ENCODE measurements at regions not wholly inside any gene's neighbourhood (a gene's known extent, or its start where the extent isn't known, plus 50 kb on each side); places are given as distances from the start of the nearest gene placed in this dataset.
"Not testable (repeated sequence)": the region's sequence is repeated elsewhere in the genome, so short reads cannot be mapped to it uniquely, and the experiment has no call there.

- TF ChIP-seq POLR2A (IDR thresholded peaks at IDR 0.05): no peak
- TF ChIP-seq POLR2AphosphoS5 (IDR thresholded peaks at IDR 0.05): no peak
- TF ChIP-seq EP300 (IDR thresholded peaks at IDR 0.05): no peak
- no peaks in the 10 kb centered on the region for H3K27me3 ChIP-seq
Observed at GRCh38 chr2:142426064-142426463, 295.2 kb upstream of the LRP1B start.

GRCh38 chr2:142425551-142425950 lies 294.7 kb upstream of the LRP1B start:
- Histone ChIP-seq H3K4me3 (no peak overlapping the region), H3K27ac (no peak overlapping the region), H3K36me3 (no peaks in the 10 kb centered on the region), H3K4me1 (no peaks in the 10 kb centered on the region), H3K9me3 (no peaks in the 10 kb centered on the region), H3K27me3 (no peaks in the 10 kb centered on the region)
- no peak for TF ChIP-seq POLR2A (IDR thresholded peaks at IDR 0.05)
- TF ChIP-seq POLR2AphosphoS5 (IDR thresholded peaks at IDR 0.05): no peak
- no peak for TF ChIP-seq EP300 (IDR thresholded peaks at IDR 0.05)
- TF ChIP-seq CTCF (IDR thresholded peaks at IDR 0.05): no peak
- 39 to 40% methylated on average over 3 of the region's 3 CpGs for WGBS, 2 donors (ENCODE audit: low coverage in 1 of 2)
- no peak for ATAC-seq

More at GRCh38 chr2:142426064-142426463, 295.2 kb upstream of the LRP1B start:
- Histone ChIP-seq H3K9me3 (no peaks in the 10 kb centered on the region), H3K4me1 (no peaks in the 10 kb centered on the region), H3K4me3 (no peak overlapping the region), H3K36me3 (no peaks in the 10 kb centered on the region), H3K27ac (no peak overlapping the region)
- ATAC-seq: no peak
- WGBS, 2 donors (ENCODE audit: low coverage in 1 of 2): 81% methylated on average over 5 of the region's 5 CpGs; no CpG with 5 or more reads in 1 of the 2 donors

GRCh38 chr2:142423603-142424002 lies 292.8 kb upstream of the LRP1B start:
- H3K9me3 ChIP-seq: no peaks in the 10 kb centered on the region
- no peaks in the 10 kb centered on the region for H3K27me3 ChIP-seq
- no peak for ATAC-seq
- H3K4me1 ChIP-seq: no peaks in the 10 kb centered on the region
- no peaks in the 10 kb centered on the region for H3K36me3 ChIP-seq
- 73 to 100% methylated on average over 1 of the region's 1 CpG for WGBS, 2 donors (ENCODE audit: low coverage in 1 of 2)
- TF ChIP-seq CTCF (IDR thresholded peaks at IDR 0.05): no peak
- TF ChIP-seq EP300 (IDR thresholded peaks at IDR 0.05): no peak
- H3K4me3 ChIP-seq: no peak overlapping the region
- H3K27ac ChIP-seq: no peak overlapping the region

- H3K27ac ChIP-seq: no peak overlapping the region
- H3K9me3 ChIP-seq: no peaks in the 10 kb centered on the region
- TF ChIP-seq POLR2AphosphoS5 (IDR thresholded peaks at IDR 0.05) (no peak), POLR2A (IDR thresholded peaks at IDR 0.05) (no peak), CTCF (IDR thresholded peaks at IDR 0.05) (no peak), EP300 (IDR thresholded peaks at IDR 0.05) (no peak)
- H3K4me1 ChIP-seq: no peaks in the 10 kb centered on the region
- no peaks in the 10 kb centered on the region for H3K27me3 ChIP-seq
- no peak for ATAC-seq
- H3K36me3 ChIP-seq: no peaks in the 10 kb centered on the region
- 64 to 68% methylated on average over 2 of the region's 2 CpGs for WGBS, 2 donors (ENCODE audit: low coverage in 1 of 2)
- no peak overlapping the region for H3K4me3 ChIP-seq
Observed at GRCh38 chr2:142422769-142423168, 292.0 kb upstream of the LRP1B start.

GRCh38 chr2:142422041-142422440 lies 291.2 kb upstream of the LRP1B start:
- 84 to 94% methylated on average over 6 of the region's 6 CpGs for WGBS, 2 donors (ENCODE audit: low coverage in 1 of 2)
- Histone ChIP-seq H3K4me1 (no peaks in the 10 kb centered on the region), H3K9me3 (no peaks in the 10 kb centered on the region), H3K27ac (no peak overlapping the region), H3K27me3 (no peaks in the 10 kb centered on the region), H3K36me3 (no peaks in the 10 kb centered on the region), H3K4me3 (no peak overlapping the region)
- ATAC-seq: no peak
- TF ChIP-seq POLR2AphosphoS5 (IDR thresholded peaks at IDR 0.05) (no peak), CTCF (IDR thresholded peaks at IDR 0.05) (no peak), EP300 (IDR thresholded peaks at IDR 0.05) (no peak), POLR2A (IDR thresholded peaks at IDR 0.05) (no peak)

GRCh38 chr2:142418699-142419098 lies 287.9 kb upstream of the LRP1B start:
- H3K4me3 ChIP-seq, H3K4me1 ChIP-seq, H3K27me3 ChIP-seq, H3K9me3 ChIP-seq, ATAC-seq, H3K36me3 ChIP-seq, H3K27ac ChIP-seq: not testable (repeated sequence)
- 100% methylated on average over 1 to 2 of the region's 4 CpGs for WGBS, 2 donors (ENCODE audit: low coverage in 1 of 2)
